ENCODE measurements at regions not wholly inside any gene's neighbourhood (a gene's known extent, or its start where the extent isn't known, plus 50 kb on each side); places are given as distances from the start of the nearest gene placed in this dataset.

- TF ChIP-seq EZH2phosphoT487 (IDR thresholded peaks at IDR 0.05; ENCODE audit: borderline replicate concordance, low read length) = no peak
- no peak for TF ChIP-seq CTCF (IDR thresholded peaks at IDR 0.05; ENCODE audit: low read depth, low read length, poor library complexity, severe bottlenecking)
- no peak overlapping the region for H3K27ac ChIP-seq (ENCODE audit: low read depth, low read length)
These were observed 649.9 kb upstream of the LUZP2 start for GRCh38 chr11:23846902-23847422.

DNA sequence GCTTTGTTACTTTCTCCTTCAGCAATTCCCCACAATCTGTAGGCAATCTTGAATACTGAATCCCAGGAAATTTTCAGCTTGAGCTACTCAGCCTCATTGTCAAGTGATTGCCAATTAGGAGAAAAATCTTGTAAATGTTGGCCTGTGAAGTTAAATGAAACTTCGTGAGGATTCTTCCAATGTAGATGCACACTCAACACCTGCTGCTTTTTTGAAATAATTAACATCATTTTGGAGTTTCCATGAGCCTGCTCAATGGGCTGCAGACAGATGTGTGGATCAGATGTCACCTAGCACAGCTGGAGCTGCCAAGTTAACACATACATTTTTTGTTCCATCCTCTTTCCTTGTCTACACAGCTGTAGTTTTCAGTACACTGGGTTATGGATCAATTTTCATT lies 645.6 kb upstream of the LUZP2 start:
- peaks cover 3% of the 10 kb centered on the region; the same call in 1 of the 2 replicates for H3K9me3 ChIP-seq (ENCODE audit: control insufficient read depth, insufficient read depth, low read length)
- no peak overlapping the region for H3K4me2 ChIP-seq (ENCODE audit: low read length)
- no peak overlapping the region for H3K4me3 ChIP-seq (ENCODE audit: low read length)
- no peaks in the 10 kb centered on the region for H3K9me2 ChIP-seq (replicated peaks; ENCODE audit: control insufficient read depth, low read length)
- H4K20me1 ChIP-seq (ENCODE audit: control insufficient read depth, insufficient read depth, low read depth, low read length) = no peaks in the 10 kb centered on the region
- no peaks in the 10 kb centered on the region for H3K79me2 ChIP-seq (ENCODE audit: control insufficient read depth, low read length)
- no peak overlapping the region for H3K27ac ChIP-seq (ENCODE audit: low read depth, low read length)
- no peaks in the 10 kb centered on the region for H3K36me3 ChIP-seq (ENCODE audit: control insufficient read depth, low read length)
- H3F3A ChIP-seq (ENCODE audit: control insufficient read depth, insufficient read depth) = no peaks in the 10 kb centered on the region
- H3K4me1 ChIP-seq (ENCODE audit: control insufficient read depth, low read length) = peaks cover 3% of the 10 kb centered on the region; the same call in 1 of the 2 replicates
- H3K27me3 ChIP-seq (ENCODE audit: control insufficient read depth, low read length) = no peaks in the 10 kb centered on the region
- TF ChIP-seq CTCF (IDR thresholded peaks at IDR 0.05; ENCODE audit: low read depth, low read length, poor library complexity, severe bottlenecking) (no peak), EZH2phosphoT487 (IDR thresholded peaks at IDR 0.05; ENCODE audit: borderline replicate concordance, low read length) (no peak)

More at GRCh38 chr11:23846902-23847422, 649.9 kb upstream of the LUZP2 start:
- peaks cover 3% of the 10 kb centered on the region; the same call in 1 of the 2 replicates for H3K4me1 ChIP-seq (ENCODE audit: control insufficient read depth, low read length)
- no peak overlapping the region for H3K4me2 ChIP-seq (ENCODE audit: low read length)
- no peak overlapping the region for H3K4me3 ChIP-seq (ENCODE audit: low read length)
- no peaks in the 10 kb centered on the region for H3K36me3 ChIP-seq (ENCODE audit: control insufficient read depth, low read length)
- H4K20me1 ChIP-seq (ENCODE audit: control insufficient read depth, insufficient read depth, low read depth, low read length) = no peaks in the 10 kb centered on the region
- H3F3A ChIP-seq (ENCODE audit: control insufficient read depth, insufficient read depth) = no peaks in the 10 kb centered on the region
- H3K27me3 ChIP-seq (ENCODE audit: control insufficient read depth, low read length) = no peaks in the 10 kb centered on the region
- no peaks in the 10 kb centered on the region for H3K79me2 ChIP-seq (ENCODE audit: control insufficient read depth, low read length)
- H3K9me2 ChIP-seq (replicated peaks; ENCODE audit: control insufficient read depth, low read length) = no peaks in the 10 kb centered on the region
- H3K9me3 ChIP-seq (ENCODE audit: control insufficient read depth, insufficient read depth, low read length) = peaks cover 5% of the 10 kb centered on the region; the same call in 1 of the 2 replicates

DNA sequence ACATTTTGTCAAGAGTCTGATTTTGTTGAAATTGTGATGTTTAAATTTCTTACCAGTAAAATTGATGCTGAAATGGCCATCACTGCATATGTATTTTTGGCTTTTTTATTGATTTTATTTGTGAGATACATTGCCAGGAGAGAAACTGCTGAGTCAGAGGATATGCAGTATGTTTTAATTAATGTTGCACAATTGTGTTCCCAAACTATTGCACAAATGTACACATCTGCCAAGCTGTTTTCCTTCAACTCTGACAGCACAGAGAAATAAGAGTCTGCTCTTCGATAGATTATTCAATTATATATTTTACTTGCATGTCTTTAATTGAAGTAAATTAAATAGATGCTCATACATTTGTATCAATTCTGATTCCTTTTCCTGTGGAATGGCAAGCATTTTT lies 640.2 kb upstream of the LUZP2 start:
- H3K27ac ChIP-seq (ENCODE audit: low read depth, low read length) = no peak overlapping the region
- H3K9me3 ChIP-seq (ENCODE audit: control insufficient read depth, insufficient read depth, low read length) = no peaks in the 10 kb centered on the region
- no peaks in the 10 kb centered on the region for H3K9me2 ChIP-seq (replicated peaks; ENCODE audit: control insufficient read depth, low read length)
- H4K20me1 ChIP-seq (ENCODE audit: control insufficient read depth, insufficient read depth, low read depth, low read length) = no peaks in the 10 kb centered on the region
- no peak for TF ChIP-seq CTCF (IDR thresholded peaks at IDR 0.05; ENCODE audit: low read depth, low read length, poor library complexity, severe bottlenecking)
- no peak for TF ChIP-seq EZH2phosphoT487 (IDR thresholded peaks at IDR 0.05; ENCODE audit: borderline replicate concordance, low read length)
- no peaks in the 10 kb centered on the region for H3K27me3 ChIP-seq (ENCODE audit: control insufficient read depth, low read length)
- no peaks in the 10 kb centered on the region for H3F3A ChIP-seq (ENCODE audit: control insufficient read depth, insufficient read depth)
- H3K4me1 ChIP-seq (ENCODE audit: control insufficient read depth, low read length) = peaks cover 7% of the 10 kb centered on the region
- no peak overlapping the region for H3K4me2 ChIP-seq (ENCODE audit: low read length)
- no peak overlapping the region for H3K4me3 ChIP-seq (ENCODE audit: low read length)
- no peaks in the 10 kb centered on the region for H3K36me3 ChIP-seq (ENCODE audit: control insufficient read depth, low read length)
- no peaks in the 10 kb centered on the region for H3K79me2 ChIP-seq (ENCODE audit: control insufficient read depth, low read length)

All from DOHH2 (cell line).